HG03103 (cell line): ENCODE measurements at regions not wholly inside any gene's neighbourhood (a gene's known extent, or its start where the extent isn't known, plus 50 kb on each side); places are given as distances from the start of the nearest gene placed in this dataset.
"Not testable (repeated sequence)": the region's sequence is repeated elsewhere in the genome, so short reads cannot be mapped to it uniquely, and the experiment has no call there.

Experiments
- ATAC-seq: cut with Tn5 transposase; IDR thresholded peaks from one replicate; pipeline ENCODE4 v1.9.1; 2021; ENCODE audit warnings: low read depth; ENCODE audit not compliant: unreplicated experiment

DNA sequence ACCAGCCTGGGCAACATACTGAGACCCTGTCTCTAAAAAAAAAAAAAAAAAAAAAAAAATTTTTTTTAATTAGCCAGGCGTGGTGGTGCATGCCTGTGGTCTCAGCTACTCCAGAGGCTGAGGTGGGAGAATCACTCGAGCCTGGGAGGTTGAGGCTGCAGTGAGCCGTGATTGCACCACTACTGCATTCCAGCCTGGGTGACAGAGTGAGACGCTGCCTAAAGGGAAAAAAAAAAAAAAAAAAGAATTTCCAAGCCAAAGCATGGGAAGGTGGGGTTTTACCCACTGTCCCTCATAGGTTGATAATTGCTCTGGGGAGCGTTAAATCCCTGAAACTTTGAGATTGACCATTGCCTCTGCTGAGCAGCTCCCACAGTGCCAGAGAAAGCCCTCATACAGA is 427.5 kb downstream of the BCOR start:
- ATAC-seq = no peak

DNA sequence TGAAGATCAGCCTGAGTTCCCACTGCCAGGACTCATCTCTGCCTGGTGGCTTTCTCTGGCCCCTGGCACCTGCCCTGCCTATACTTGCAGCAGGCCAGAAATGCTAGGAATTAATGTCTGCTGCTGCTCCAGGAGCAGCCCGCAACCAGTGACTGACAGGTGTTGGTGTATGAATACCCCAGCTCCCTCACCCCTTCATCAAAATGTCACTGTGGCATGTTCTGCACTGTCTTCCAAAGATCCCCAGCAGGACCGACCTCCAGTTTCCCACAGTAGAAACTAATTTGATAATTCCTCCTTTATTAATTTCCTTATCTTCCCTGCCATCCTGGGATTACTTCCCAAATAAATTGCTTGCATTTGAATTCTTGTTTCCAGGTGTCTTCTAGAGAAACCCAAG is 425.4 kb downstream of the BCOR start:
- ATAC-seq = no peak

DNA sequence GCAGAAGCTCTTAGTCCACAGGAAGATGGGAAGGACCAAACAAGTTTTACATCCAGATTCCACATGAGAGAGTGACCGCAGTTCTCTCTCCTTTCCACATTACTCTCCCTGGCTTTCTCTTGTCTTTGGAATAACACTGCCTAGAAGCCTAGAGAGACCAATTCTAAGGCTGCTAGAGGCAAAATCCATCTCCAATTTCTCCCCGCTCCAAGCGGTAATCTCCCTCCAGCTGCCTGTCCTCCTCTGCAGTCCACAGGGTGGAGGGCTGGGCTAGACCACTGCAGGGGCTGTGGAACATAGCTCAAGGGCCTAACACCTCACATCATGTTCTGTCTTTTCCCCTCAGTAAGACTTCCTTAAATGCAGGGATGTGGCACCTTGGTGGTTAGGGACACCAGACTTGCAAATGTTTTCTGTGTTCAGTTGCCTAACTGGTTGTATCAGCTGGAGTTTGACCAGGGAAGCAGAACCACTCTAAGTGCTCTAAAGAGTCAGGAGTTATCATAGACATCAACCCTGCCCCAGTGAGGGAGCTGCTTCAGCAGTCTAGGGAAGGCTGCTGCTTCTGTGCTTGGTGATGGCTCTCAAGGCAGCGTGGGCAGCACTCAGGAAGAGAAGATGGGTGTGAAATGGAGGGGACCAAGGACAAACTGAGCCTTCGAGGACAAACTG is 423.1 kb downstream of the BCOR start:
- ATAC-seq = no peak

DNA sequence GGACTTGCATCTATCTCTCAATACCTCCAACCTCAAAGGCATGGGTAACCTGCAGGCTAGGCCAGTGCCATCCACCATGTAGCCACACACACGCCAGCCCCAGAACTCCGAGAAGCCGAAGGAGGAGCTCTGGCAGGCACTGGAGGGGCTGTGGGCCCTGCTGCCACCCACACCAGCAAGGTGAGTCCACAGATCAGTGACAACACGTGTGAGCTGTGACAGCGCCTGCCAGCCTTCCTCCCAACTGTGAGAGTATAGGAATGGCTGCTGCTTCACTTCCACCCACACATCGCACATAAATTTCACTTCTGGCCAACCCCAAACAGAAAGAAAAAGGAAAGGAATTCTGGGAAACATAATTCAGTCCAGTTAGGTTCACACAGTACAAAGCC is 422.6 kb downstream of the BCOR start:
- ATAC-seq = no peak

DNA sequence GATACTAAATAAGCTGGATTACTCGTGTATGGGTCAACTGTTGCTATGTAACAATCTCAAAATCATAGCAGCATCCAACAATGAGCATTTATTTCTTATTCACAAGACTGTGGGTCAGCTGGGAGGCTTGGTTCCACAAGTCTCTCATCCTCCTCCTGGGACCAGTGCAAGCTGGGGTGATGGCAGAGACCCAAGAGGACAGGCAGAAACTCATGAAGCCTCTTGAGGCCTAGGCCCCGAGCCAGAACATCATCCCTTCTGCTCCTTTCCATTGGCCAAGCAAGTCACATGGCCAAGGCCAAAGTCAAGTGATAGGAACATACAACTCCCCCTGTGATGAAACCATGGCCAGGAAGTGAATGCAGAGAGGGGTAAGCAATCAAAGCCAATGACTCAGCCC is 422.1 kb downstream of the BCOR start:
- ATAC-seq = no peak

DNA sequence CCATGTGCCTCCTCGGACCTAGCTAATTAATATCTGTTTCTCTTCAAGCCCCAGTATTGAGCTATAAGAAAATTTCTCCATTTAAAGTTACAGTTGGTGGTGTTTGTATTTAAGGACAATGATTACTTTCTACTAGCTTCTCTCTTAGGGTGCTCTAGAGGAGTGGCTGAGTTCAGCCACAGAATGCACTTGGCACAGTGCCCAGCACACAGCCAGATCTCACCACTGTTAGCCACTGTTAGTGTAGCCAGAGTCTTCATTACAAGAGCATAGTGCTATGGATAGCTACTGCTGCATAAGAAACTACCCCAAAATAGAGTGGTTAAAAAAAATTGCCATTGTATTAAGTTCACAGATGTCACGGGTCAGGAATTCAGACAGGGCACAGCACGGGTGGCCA is 421.3 kb downstream of the BCOR start:
- ATAC-seq = no peak

DNA sequence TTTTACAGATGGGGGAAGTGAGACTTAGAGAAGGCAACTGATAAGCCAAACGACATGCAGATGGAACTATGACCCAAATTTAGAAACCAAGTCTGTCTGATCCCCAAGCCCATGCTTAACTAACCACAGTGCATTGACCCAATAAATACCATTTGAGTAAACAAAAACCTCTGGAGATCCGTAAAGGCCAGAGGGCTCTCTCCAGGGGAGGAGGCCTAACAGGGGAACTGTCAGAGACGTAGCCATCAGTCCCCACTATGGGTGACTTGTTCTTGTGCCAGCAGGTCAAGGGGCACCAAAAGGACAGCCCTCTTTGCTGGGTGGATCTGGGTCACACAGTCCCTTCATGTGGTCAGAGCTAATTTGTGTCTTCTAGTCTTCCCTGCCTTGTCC is 420.2 kb downstream of the BCOR start:
- no peak for ATAC-seq

DNA sequence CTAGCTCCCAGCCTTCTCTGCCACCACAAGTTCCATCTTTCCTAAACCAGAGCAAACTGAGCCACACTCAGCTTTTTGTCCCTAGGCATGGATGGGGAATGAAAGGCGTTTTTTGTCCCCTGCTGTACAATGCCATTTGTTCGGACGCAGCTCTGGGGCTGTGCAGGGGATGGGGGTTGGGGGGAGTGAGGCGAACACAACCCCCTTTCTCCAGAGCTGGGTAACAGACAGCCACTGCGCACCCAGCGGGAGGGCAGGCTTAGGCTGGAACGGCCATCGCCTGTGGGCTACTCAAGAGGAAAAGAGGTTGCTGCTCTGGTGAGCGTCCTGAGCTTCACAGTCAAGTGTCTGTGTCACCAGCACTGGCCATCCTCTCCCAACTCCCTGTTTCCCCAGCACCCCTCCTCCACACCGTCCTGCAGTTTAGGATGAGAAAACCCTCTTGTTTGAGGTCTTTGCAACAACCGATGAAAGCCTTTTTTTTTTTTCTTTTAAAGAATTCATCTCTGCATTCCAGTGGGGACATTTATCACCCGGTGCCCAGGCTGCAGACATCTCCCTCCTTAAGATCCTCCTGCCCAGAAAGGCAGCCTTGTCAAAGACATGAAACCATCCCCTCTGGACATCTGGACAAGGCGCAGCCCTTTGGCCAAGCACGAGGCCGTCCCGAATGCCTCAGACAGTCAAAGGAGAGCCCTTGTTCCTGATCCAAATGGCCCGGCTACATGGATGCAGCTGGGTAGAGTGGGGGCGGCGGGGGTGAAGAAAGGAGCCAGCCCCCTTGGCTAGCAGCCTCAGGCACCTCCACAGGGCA is 419.6 kb downstream of the BCOR start:
- no peak for ATAC-seq

DNA sequence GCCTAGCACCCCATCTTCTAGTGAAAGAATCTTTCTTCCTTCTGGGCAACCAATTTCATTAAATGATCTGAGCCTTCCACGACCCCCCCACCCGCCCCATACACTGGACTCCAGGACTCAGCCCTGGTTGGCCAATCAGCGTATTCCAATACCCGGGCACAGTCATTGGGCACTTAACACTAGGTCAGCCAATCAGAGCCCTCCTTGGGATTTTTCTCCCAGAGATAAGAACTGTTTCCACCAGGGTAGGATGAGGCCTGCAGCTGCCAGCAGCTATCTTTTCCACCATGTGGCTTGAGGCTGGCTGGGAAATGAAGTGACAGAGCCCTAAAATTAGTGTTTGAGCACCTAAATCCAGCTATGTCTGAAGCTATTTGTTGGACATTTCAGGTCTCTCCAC is 418.8 kb downstream of the BCOR start:
- no peak for ATAC-seq

DNA sequence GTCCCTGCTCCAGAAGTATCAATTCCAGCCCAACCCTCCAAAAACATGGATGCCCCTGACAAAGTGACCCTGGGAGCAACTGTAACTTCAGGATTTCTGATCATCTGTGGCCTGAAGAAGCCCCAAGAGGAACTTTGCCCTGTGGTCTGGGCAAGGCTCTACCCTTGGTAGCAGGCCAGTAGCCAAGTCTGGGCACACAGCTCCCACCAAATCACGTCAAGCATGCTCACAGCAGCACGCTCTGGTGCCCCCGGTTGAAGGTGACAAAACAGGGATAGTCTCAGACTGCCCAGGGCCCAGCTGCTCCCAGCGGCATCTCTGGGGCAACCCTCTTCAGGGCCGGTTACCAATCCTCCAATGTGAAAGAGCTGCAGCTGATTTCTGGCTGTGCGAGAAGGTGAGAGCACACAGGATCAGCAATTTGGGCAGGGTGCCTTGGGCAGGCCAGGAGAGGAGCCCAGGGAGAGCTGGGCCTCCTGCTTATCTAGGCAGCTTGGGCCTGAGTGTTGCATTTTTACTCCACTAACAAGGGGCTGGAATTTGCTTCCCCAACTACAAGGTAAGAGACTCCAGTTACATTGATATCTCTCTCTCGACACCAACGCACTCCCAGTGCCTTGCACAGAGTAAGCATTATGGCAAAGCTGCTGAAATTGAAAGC is 418.1 kb downstream of the BCOR start:
- no peak for ATAC-seq

DNA sequence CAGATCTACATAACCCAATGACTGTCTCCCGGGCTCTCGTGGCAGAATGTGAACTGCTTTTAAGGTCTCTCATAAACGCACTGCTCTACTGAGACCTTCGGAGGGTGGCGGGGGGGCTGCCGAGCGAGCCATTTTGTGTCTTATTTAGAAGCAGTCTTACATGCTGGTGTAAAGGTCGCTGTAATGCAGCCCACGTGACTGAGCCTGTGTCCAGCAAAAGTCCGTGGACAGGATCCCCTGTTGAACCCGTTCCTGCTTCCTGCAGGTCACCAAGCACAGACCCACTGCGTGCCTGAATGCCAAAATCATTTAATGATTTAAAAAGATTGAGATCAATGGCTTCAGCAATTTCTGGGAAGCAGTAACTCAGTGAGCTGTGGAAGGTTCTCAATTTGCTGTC is 415.9 kb downstream of the BCOR start:
- ATAC-seq = no peak

DNA sequence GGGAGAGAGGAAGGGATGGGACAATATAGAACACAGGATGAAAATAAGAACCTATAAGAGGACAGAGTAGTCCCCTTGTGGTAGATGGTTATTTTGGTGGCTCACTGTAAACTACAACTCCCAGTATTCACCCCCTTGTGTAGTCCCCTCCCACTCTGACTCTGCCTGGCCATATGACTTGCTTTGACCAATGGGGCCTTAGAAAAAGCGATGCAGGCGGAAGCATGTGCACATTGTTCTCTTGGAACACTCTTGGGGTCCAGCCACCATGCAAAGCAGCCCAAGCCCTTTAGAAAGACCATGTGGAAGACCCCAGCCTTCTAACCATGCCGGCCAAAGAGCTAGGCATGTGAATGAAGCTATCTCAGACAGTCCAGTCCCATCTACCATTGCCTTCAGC is 415.0 kb downstream of the BCOR start:
- ATAC-seq = no peak

DNA sequence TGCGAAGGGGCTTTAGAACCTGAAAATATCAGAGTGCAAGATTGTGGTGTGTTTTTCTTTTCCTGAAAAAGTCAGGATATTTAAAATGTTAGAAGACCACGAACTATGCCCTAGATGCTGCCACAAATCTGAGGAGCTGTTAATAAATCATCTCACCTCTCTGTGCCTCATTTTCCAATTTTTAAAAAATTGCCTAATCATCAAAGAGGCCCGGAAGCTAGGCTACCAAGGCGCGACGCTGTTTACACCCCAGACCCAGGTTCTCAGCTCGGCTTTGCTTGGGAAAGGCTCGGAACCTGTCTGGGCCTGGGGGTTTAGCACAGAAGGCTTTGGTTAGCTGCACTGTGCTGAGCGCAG is 409.6 kb downstream of the BCOR start:
- ATAC-seq = no peak

DNA sequence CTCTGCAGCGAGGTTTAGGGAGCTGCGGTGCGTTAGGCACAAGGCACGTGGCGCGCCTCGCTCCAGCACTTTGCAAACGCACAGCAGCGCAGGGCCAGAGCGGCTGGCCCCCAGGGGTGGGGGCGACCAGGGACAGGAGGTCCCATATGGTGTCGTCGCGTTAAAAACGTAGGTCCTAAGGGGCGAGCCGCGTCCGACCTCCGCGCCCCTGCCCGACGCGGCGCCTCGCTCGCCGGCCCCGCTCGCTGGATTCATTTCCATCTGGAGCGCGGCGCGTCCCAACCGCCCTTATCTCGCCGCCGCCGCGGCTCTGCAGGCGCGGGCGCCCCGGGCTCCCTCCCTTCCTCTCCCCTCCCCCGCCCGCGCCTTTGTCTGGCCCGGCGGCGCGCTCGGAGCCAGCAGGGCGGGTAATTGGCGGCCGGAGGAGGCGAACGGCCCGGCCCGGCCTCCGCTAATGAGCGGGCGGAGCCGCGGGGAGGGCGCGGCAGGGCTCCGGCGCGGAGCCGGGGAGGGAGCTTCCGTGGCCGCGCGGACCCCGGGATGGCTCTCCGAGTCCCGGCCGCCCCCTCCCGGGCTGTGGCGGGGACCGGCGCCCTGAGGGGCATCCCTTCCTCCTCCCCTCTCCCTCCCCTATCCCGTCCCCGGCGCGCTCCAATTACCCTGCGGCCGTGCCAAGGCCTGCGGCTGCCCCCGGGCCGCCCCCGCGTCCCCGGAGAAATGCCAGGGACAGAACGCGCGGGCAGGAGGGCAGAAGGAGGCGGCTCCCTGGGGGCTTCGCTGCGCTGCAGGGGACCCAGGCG is 409.0 kb downstream of the BCOR start:
- no peak for ATAC-seq

DNA sequence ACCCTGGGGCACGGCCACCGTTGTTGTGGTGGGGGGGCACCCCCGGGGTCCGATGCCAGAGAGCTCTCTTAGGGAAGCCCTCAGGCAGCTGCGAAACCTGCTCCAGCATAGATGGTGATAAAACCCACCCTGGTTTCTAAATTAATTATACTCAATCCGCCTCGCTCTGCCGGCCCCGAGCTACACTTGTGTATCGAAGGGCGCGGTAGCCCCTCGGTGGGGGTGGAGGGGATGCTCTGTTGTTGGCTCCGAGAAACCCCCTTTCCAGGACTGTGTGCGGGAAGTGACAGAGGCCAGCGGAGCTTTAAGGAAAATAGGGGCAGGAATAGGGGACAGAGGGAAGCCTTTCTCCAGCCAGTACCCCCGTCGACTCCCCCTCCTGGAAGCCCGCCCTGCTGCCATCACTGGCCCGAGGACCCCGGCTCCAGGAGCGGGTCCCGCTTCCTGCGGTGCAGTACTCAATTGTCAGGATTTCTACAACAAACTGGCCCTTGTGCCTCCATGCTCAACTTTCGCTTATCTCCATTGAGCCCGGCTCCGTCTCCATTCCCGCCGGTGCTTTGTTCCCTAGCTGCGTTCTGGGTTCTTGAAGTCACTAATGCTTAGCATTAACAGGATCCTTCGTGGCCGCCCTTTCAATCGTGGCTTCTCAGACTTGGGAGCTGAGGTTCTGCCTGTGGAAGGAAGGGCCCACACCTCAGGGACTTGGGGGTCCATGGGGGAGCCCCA is 408.2 kb downstream of the BCOR start:
- ATAC-seq = no peak

DNA sequence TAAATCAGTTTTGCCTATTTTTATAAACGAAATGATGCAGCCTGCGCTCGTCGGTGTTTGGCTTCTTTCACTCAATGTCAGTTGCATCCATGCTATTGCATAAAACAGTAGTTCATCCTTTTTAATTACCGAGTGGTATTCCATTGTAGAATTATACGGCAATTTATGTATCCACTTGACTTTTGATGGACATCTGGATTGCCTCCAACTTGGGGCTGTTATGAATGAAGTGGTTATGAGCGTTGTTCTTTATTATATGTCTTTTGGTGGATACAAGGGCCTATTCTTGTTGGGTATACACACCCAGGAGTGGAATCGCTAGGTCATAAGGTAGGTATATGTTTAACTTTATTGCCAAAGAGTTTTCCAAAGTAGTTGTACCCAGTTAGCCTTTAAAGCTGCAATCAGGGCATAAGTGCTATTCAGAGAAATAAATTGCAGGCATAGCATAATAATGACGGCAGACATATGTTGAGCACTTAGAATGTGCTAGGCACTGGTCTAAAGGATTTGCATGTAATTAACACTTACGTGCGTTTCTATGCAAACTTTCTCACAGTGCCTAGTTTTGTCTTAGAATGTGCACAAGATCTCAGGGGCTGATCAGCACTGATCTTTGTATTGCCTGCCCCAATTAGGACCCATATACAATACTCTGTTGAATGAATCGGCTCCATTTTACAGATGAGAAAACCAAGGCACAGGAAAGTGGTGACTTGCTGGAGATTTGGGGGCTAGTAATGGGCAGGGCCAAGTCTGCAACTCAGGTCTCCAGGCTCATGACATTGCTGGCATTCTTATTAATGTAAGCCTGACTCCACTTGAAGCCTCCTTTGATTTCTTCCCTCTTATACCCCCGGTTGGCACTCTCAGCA is 407.0 kb downstream of the BCOR start:
- no peak for ATAC-seq

DNA sequence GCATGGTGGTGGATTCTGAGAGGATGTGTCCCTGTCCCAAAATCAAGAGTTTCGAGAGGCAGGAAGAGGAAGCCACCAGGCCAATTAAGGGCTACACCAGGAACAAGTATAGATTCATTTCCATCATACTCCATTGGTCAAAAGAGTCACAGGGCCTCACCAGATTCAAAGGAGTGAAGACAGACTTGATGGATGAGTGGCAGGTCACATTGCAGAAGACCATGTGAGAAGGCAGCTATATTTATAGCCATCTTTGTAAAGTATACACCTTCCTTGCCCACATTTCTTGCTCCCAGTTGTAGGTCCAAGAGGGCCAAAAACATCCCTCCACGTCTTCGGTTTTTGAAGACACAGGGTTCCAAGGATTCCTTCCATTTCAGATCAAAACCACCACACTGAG is 406.0 kb downstream of the BCOR start:
- no peak for ATAC-seq

DNA sequence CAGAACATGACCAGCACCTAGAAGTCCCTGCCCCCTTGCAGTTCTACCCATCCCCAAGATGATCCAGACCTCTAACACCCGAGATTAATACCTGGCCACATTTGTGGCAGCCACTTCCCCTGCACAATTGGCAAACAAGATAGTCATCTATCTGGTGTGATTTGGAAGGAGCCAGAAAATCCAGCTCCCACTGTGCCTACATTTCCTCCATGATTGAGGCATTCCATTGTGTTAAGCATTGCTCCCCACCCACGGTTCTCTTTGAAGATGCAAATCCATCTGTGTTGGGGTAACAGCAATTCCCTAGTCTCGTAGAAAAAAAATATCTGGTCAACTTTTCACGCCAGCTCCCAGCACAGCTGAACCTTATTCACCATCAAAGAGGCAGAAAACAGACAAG is 405.0 kb downstream of the BCOR start:
- ATAC-seq = no peak

DNA sequence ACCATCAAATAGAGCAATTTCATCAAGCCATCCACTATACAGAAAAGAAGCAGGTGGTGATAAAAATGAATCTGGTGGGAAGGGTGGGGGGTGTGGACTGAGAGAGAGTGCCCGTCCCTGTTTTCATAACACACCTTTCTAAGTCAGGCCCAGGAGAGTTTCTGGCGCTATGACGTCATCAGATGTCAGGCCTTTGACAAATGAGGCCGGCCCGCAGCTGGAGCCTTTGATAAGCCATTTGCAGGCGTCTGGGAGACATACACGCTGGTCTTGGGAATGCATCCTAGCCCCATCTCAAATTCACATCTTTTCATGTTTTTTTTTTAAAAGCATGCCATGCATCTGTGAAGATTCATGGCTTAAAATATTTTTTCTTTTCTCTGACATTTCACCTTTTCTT is 404.5 kb downstream of the BCOR start:
- no peak for ATAC-seq

DNA sequence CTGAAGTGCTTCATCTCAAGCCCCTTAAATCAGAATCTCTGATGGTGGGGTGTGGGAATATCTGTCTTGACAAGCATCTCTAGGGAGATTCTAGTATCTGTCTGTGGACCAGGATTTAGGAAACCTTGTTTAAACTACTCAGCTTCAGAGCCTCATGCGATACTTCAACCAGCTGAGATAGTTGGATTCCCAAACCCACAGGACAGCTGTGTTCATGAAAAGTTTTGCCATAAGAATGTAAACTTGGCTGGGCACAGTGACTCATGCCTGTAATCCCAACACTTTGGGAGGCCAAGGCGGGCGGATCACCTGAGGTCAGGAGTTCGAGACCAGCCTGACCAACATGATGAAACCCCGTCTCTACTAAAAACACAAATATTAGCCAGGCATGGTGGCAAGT is 395.1 kb downstream of the BCOR start:
- not testable (repeated sequence) for ATAC-seq
